ENCODE measurements at regions not wholly inside any gene's neighbourhood (a gene's known extent, or its start where the extent isn't known, plus 50 kb on each side); places are given as distances from the start of the nearest gene placed in this dataset.

- H3K79me2 ChIP-seq (replicated peaks; ENCODE audit: insufficient read depth, low read length), result no peaks in the 10 kb centered on the region
- no peaks in the 10 kb centered on the region for H3K36me3 ChIP-seq (ENCODE audit: insufficient read depth, low read length)
- no peaks in the 10 kb centered on the region for H3K27me3 ChIP-seq (ENCODE audit: insufficient read depth, low read depth, low read length)
- no peak overlapping the region for H2AFZ ChIP-seq (ENCODE audit: low read depth, low read length)
- no peaks in the 10 kb centered on the region for H3F3A ChIP-seq (ENCODE audit: insufficient read depth, low read length, poor library complexity, severe bottlenecking)
- no peak overlapping the region for H3K4me2 ChIP-seq (ENCODE audit: low read length)
- no peaks in the 10 kb centered on the region for H3K9me2 ChIP-seq (ENCODE audit: insufficient read depth, low read length)
- no peak overlapping the region for H3K9ac ChIP-seq (ENCODE audit: low read length)
- no peak overlapping the region for H3K27ac ChIP-seq (ENCODE audit: low read length)
- no peak for TF ChIP-seq REST (IDR thresholded peaks at IDR 0.05; ENCODE audit: borderline replicate concordance)
- no peak for TF ChIP-seq TAF1 (IDR thresholded peaks at IDR 0.05; ENCODE audit: low read depth)
- TF ChIP-seq CTCF (IDR thresholded peaks at IDR 0.05; ENCODE audit: poor library complexity, severe bottlenecking), result no peak
- TF ChIP-seq MXI1 (conservative IDR thresholded peaks at IDR 0.05; ENCODE audit: poor library complexity, severe bottlenecking), result no peak
- TF ChIP-seq EP300 (conservative IDR thresholded peaks at IDR 0.05; ENCODE audit: poor library complexity, severe bottlenecking), result no peak
- TF ChIP-seq POLR2AphosphoS5 (IDR thresholded peaks at IDR 0.05), result no peak
- no peak for TF ChIP-seq EZH2 (IDR thresholded peaks at IDR 0.05; ENCODE audit: borderline replicate concordance, insufficient read depth, low read length, poor library complexity, severe bottlenecking)
- TF ChIP-seq SMC3 (conservative IDR thresholded peaks at IDR 0.05; ENCODE audit: poor library complexity), result no peak
- H3K9me3 ChIP-seq (ENCODE audit: low read length), result no peaks in the 10 kb centered on the region
- no peaks in the 10 kb centered on the region for H4K20me1 ChIP-seq (ENCODE audit: insufficient read depth)
- no peak overlapping the region for H3K4me3 ChIP-seq (ENCODE audit: low read length)
Observed at GRCh38 chr1:59165353-59165752, 131.5 kb upstream of the FGGY start.

- Histone ChIP-seq H4K20me1 (ENCODE audit: insufficient read depth) (no peaks in the 10 kb centered on the region), H3K4me2 (ENCODE audit: low read length) (no peak overlapping the region)
Observed at GRCh38 chr1:59169703-59170102, 127.2 kb upstream of the FGGY start.

GRCh38 chr1:59170659-59171058, 126.2 kb upstream of the FGGY start:
- Histone ChIP-seq H3K4me2 (ENCODE audit: low read length) (no peak overlapping the region), H3F3A (ENCODE audit: insufficient read depth, low read length, poor library complexity, severe bottlenecking) (no peaks in the 10 kb centered on the region), H3K27ac (ENCODE audit: low read length) (no peak overlapping the region), H3K9me2 (ENCODE audit: insufficient read depth, low read length) (no peaks in the 10 kb centered on the region), H3K4me3 (ENCODE audit: low read length) (no peak overlapping the region), H3K79me2 (replicated peaks; ENCODE audit: insufficient read depth, low read length) (no peaks in the 10 kb centered on the region), H3K9ac (ENCODE audit: low read length) (no peak overlapping the region), H3K36me3 (ENCODE audit: insufficient read depth, low read length) (no peaks in the 10 kb centered on the region), H3K27me3 (ENCODE audit: insufficient read depth, low read depth, low read length) (no peaks in the 10 kb centered on the region), H2AFZ (ENCODE audit: low read depth, low read length) (no peak overlapping the region), H4K20me1 (ENCODE audit: insufficient read depth) (no peaks in the 10 kb centered on the region), H3K9me3 (ENCODE audit: low read length) (no peaks in the 10 kb centered on the region)
- TF ChIP-seq CTCF (IDR thresholded peaks at IDR 0.05; ENCODE audit: poor library complexity, severe bottlenecking) (no peak), SMC3 (conservative IDR thresholded peaks at IDR 0.05; ENCODE audit: poor library complexity) (no peak), EP300 (conservative IDR thresholded peaks at IDR 0.05; ENCODE audit: poor library complexity, severe bottlenecking) (no peak), RAD21 (conservative IDR thresholded peaks at IDR 0.05) (no peak), EZH2 (IDR thresholded peaks at IDR 0.05; ENCODE audit: borderline replicate concordance, insufficient read depth, low read length, poor library complexity, severe bottlenecking) (no peak), REST (IDR thresholded peaks at IDR 0.05; ENCODE audit: borderline replicate concordance) (no peak), POLR2AphosphoS5 (IDR thresholded peaks at IDR 0.05) (no peak), TAF1 (IDR thresholded peaks at IDR 0.05; ENCODE audit: low read depth) (no peak), MXI1 (conservative IDR thresholded peaks at IDR 0.05; ENCODE audit: poor library complexity, severe bottlenecking) (no peak)

More at GRCh38 chr1:59169703-59170102, 127.2 kb upstream of the FGGY start:
- no peaks in the 10 kb centered on the region for H3K9me3 ChIP-seq (ENCODE audit: low read length)
- no peak overlapping the region for H3K4me3 ChIP-seq (ENCODE audit: low read length)
- no peaks in the 10 kb centered on the region for H3F3A ChIP-seq (ENCODE audit: insufficient read depth, low read length, poor library complexity, severe bottlenecking)
- no peaks in the 10 kb centered on the region for H3K79me2 ChIP-seq (replicated peaks; ENCODE audit: insufficient read depth, low read length)
- H3K36me3 ChIP-seq (ENCODE audit: insufficient read depth, low read length), result no peaks in the 10 kb centered on the region
- no peak overlapping the region for H3K9ac ChIP-seq (ENCODE audit: low read length)
- no peak for TF ChIP-seq TAF1 (IDR thresholded peaks at IDR 0.05; ENCODE audit: low read depth)
- no peaks in the 10 kb centered on the region for H3K9me2 ChIP-seq (ENCODE audit: insufficient read depth, low read length)
- H3K27me3 ChIP-seq (ENCODE audit: insufficient read depth, low read depth, low read length), result no peaks in the 10 kb centered on the region
- H2AFZ ChIP-seq (ENCODE audit: low read depth, low read length), result no peak overlapping the region
- no peak overlapping the region for H3K27ac ChIP-seq (ENCODE audit: low read length)
